ENCODE measurements at regions not wholly inside any gene's neighbourhood (a gene's known extent, or its start where the extent isn't known, plus 50 kb on each side); places are given as distances from the start of the nearest gene placed in this dataset.

DNA sequence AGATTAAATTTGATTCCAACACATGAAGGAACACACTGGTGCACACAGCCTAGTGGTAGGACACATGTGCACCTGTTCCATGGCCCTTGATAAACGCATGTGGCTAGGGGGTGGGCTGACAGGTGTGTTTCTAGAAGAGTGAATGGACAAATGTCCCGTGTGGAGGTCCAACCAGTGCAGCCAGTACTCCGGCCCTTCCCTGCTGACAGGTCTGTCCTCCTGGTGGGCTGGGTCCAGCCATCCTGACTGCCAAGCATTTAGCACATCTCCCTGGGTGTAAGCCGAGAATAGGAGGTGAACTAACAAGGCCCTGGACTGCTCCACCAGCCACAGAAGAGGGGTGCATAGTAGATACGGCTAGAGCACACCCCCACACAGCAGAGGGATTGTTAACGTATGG is 258.7 kb upstream of the RAB6C start:
- H3K27ac ChIP-seq: no peak overlapping the region
- no peaks in the 10 kb centered on the region for H3K36me3 ChIP-seq
- no peaks in the 10 kb centered on the region for H3K9me3 ChIP-seq
- no peak for DNase-seq
- TF ChIP-seq POLR2A (IDR thresholded peaks at IDR 0.05) (no peak), CTCF (IDR thresholded peaks at IDR 0.05) (no peak)
- no peak overlapping the region for H3K4me3 ChIP-seq
- H3K4me1 ChIP-seq: no peaks in the 10 kb centered on the region
- H3K27me3 ChIP-seq: no peaks in the 10 kb centered on the region

- Histone ChIP-seq H3K27ac (no peak overlapping the region), H3K27me3 (no peaks in the 10 kb centered on the region), H3K36me3 (no peaks in the 10 kb centered on the region), H3K4me1 (no peaks in the 10 kb centered on the region), H3K9me3 (no peaks in the 10 kb centered on the region), H3K4me3 (no peak overlapping the region)
- TF ChIP-seq POLR2A (IDR thresholded peaks at IDR 0.05) (no peak), CTCF (IDR thresholded peaks at IDR 0.05) (no peak)
- no peak for DNase-seq
These were observed 258.2 kb upstream of the RAB6C start for GRCh38 chr2:129721236-129721635.

- no peaks in the 10 kb centered on the region for H3K9me3 ChIP-seq
- no peak for DNase-seq
- H3K36me3 ChIP-seq: no peaks in the 10 kb centered on the region
- H3K4me3 ChIP-seq: no peak overlapping the region
- H3K4me1 ChIP-seq: no peaks in the 10 kb centered on the region
- no peak overlapping the region for H3K27ac ChIP-seq
- H3K27me3 ChIP-seq: no peaks in the 10 kb centered on the region
- no peak for TF ChIP-seq POLR2A (IDR thresholded peaks at IDR 0.05)
- no peak for TF ChIP-seq CTCF (IDR thresholded peaks at IDR 0.05)
These were observed 257.6 kb upstream of the RAB6C start for GRCh38 chr2:129721846-129722245.

- H3K4me1 ChIP-seq: no peaks in the 10 kb centered on the region
- no peaks in the 10 kb centered on the region for H3K27me3 ChIP-seq
- DNase-seq: no peak
- no peak overlapping the region for H3K27ac ChIP-seq
- H3K36me3 ChIP-seq: no peaks in the 10 kb centered on the region
- H3K4me3 ChIP-seq: no peak overlapping the region
- TF ChIP-seq CTCF (IDR thresholded peaks at IDR 0.05) (no peak), POLR2A (IDR thresholded peaks at IDR 0.05) (no peak)
- H3K9me3 ChIP-seq: no peaks in the 10 kb centered on the region
These were observed 257.0 kb upstream of the RAB6C start for GRCh38 chr2:129722306-129723019.

- no peak for DNase-seq
- TF ChIP-seq POLR2A (IDR thresholded peaks at IDR 0.05): no peak
- TF ChIP-seq CTCF (IDR thresholded peaks at IDR 0.05): no peak
- Histone ChIP-seq H3K27me3 (no peaks in the 10 kb centered on the region), H3K27ac (no peak overlapping the region), H3K4me3 (no peak overlapping the region), H3K9me3 (no peaks in the 10 kb centered on the region), H3K36me3 (no peaks in the 10 kb centered on the region), H3K4me1 (no peaks in the 10 kb centered on the region)
These were observed 256.0 kb upstream of the RAB6C start for GRCh38 chr2:129723277-129724020.

All from Peyer's patch (tissue), 4 donors.